ENCODE measurements at regions not wholly inside any gene's neighbourhood (a gene's known extent, or its start where the extent isn't known, plus 50 kb on each side); places are given as distances from the start of the nearest gene placed in this dataset.

GRCh38 chr9:14031810-14032209 lies 282.1 kb downstream of the NFIB start:
- DNase-seq (ENCODE audit: low spot score) = no peak

- peak; percentile 80 for DNase-seq (ENCODE audit: low spot score)
These were observed 282.9 kb downstream of the NFIB start for GRCh38 chr9:14031060-14031414.

- DNase-seq (ENCODE audit: low spot score) = peak; percentile 74
These were observed 283.4 kb downstream of the NFIB start for GRCh38 chr9:14030375-14031059.

GRCh38 chr9:14029806-14030374 lies 284.1 kb downstream of the NFIB start:
- peak; percentile 68 for DNase-seq (ENCODE audit: low spot score)

GRCh38 chr9:14027116-14027800 lies 286.7 kb downstream of the NFIB start:
- no peak for DNase-seq (ENCODE audit: low spot score)

- no peak for DNase-seq (ENCODE audit: low spot score)
These were observed 288.2 kb downstream of the NFIB start for GRCh38 chr9:14025741-14026140.

- no peak for DNase-seq (ENCODE audit: low spot score)
These were observed 290.7 kb downstream of the NFIB start for GRCh38 chr9:14023285-14023684.

- DNase-seq (ENCODE audit: low spot score) = no peak
These were observed 291.9 kb downstream of the NFIB start for GRCh38 chr9:14021871-14022525.

- no peak for DNase-seq (ENCODE audit: low spot score)
These were observed 295.9 kb downstream of the NFIB start for GRCh38 chr9:14018081-14018480.

GRCh38 chr9:14014744-14015143 lies 299.2 kb downstream of the NFIB start:
- DNase-seq (ENCODE audit: low spot score) = no peak

- DNase-seq (ENCODE audit: low spot score) = no peak
These were observed 299.7 kb downstream of the NFIB start for GRCh38 chr9:14014218-14014617.

- no peak for DNase-seq (ENCODE audit: low spot score)
These were observed 302.0 kb downstream of the NFIB start for GRCh38 chr9:14011799-14012560.

GRCh38 chr9:14007190-14007769 lies 306.7 kb downstream of the NFIB start:
- DNase-seq (ENCODE audit: low spot score) = no peak

GRCh38 chr9:14006386-14007187 lies 307.4 kb downstream of the NFIB start:
- no peak for DNase-seq (ENCODE audit: low spot score)

GRCh38 chr9:14004110-14004509 lies 309.8 kb downstream of the NFIB start:
- DNase-seq (ENCODE audit: low spot score) = no peak

GRCh38 chr9:13994240-13994639 lies 319.7 kb downstream of the NFIB start:
- DNase-seq (ENCODE audit: low spot score) = no peak

- DNase-seq (ENCODE audit: low spot score) = no peak
These were observed 320.2 kb downstream of the NFIB start for GRCh38 chr9:13993632-13994185.

GRCh38 chr9:13992138-13993088 lies 321.5 kb downstream of the NFIB start:
- DNase-seq (ENCODE audit: low spot score) = no peak

GRCh38 chr9:13991395-13991794 lies 322.5 kb downstream of the NFIB start:
- no peak for DNase-seq (ENCODE audit: low spot score)

GRCh38 chr9:13990994-13991393 lies 322.9 kb downstream of the NFIB start:
- DNase-seq (ENCODE audit: low spot score) = no peak

All from left forelimb (tissue), 1 donor.